NOMO-1 treated with DMSO at 0.1 percent for 48 hours (cell line): ENCODE measurements at regions not wholly inside any gene's neighbourhood (a gene's known extent, or its start where the extent isn't known, plus 50 kb on each side); places are given as distances from the start of the nearest gene placed in this dataset.

ENCODE experiments used
- DNase-seq: peaks from one replicate; lab custom pipeline; 2025; ENCODE audit not compliant: unreplicated experiment; lab: John Stamatoyannopoulos, UW

- DNase-seq = no peak
These were observed 650.9 kb downstream of the CDH11 start for GRCh38 chr16:64470916-64471315.

- DNase-seq = no peak
These were observed 651.8 kb downstream of the CDH11 start for GRCh38 chr16:64469906-64470702.

GRCh38 chr16:64469351-64469750 is 652.5 kb downstream of the CDH11 start:
- no peak for DNase-seq

GRCh38 chr16:64468515-64469090 is 653.3 kb downstream of the CDH11 start:
- DNase-seq = no peak

GRCh38 chr16:64459821-64460220 is 662.0 kb downstream of the CDH11 start:
- DNase-seq = no peak

- DNase-seq = no peak
These were observed 662.5 kb downstream of the CDH11 start for GRCh38 chr16:64459402-64459801.

- no peak for DNase-seq
These were observed 666.6 kb downstream of the CDH11 start for GRCh38 chr16:64455275-64455674.

GRCh38 chr16:64453646-64454045 is 668.2 kb downstream of the CDH11 start:
- DNase-seq = no peak

- DNase-seq = no peak
These were observed 669.4 kb downstream of the CDH11 start for GRCh38 chr16:64452446-64452845.

- DNase-seq = no peak
These were observed 671.7 kb downstream of the CDH11 start for GRCh38 chr16:64450177-64450576.

- no peak for DNase-seq
These were observed 672.4 kb downstream of the CDH11 start for GRCh38 chr16:64449506-64449905.

- DNase-seq = no peak
These were observed 676.2 kb downstream of the CDH11 start for GRCh38 chr16:64445649-64446048.

GRCh38 chr16:64445245-64445644 is 676.6 kb downstream of the CDH11 start:
- DNase-seq = no peak

- DNase-seq = no peak
These were observed 681.4 kb downstream of the CDH11 start for GRCh38 chr16:64440421-64440831.

- no peak for DNase-seq
These were observed 681.9 kb downstream of the CDH11 start for GRCh38 chr16:64440005-64440404.

GRCh38 chr16:64437706-64438324 is 684.0 kb downstream of the CDH11 start:
- no peak for DNase-seq

GRCh38 chr16:64434526-64435069 is 687.3 kb downstream of the CDH11 start:
- no peak for DNase-seq

- no peak for DNase-seq
These were observed 693.3 kb downstream of the CDH11 start for GRCh38 chr16:64428463-64429113.

- DNase-seq = no peak
These were observed 695.7 kb downstream of the CDH11 start for GRCh38 chr16:64426131-64426666.

GRCh38 chr16:64425381-64425780 is 696.5 kb downstream of the CDH11 start:
- no peak for DNase-seq

GRCh38 chr16:64422259-64422658 is 699.6 kb downstream of the CDH11 start:
- DNase-seq = no peak
